ENCODE measurements at regions not wholly inside any gene's neighbourhood (a gene's known extent, or its start where the extent isn't known, plus 50 kb on each side); places are given as distances from the start of the nearest gene placed in this dataset.
"Not testable (repeated sequence)": the region's sequence is repeated elsewhere in the genome, so short reads cannot be mapped to it uniquely, and the experiment has no call there.

DNA sequence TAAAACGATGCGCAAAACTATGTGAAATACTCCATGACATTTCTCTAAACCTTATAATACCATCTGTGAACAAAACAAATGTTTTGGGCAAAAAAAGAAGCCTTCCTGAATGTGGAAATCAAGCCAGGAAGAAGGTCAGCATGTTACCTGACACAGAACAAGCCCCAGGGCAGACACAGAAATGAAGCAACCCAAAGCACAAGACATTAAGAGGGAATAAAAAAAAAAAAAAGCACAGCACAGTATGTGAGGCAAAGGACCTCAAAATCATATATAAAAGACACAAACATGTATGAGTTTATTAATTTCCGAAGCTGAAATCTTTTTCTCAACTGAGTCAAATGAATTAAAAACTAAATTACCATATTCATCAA is 161.8 kb downstream of the SKIDA1 start:
- no peak overlapping the region for H3K4me3 Mint-ChIP-seq
- H3K36me3 Mint-ChIP-seq (ENCODE audit: low read depth), result no peaks in the 10 kb centered on the region
- H3K27ac Mint-ChIP-seq, result no peak overlapping the region
- H3K9me3 Mint-ChIP-seq, result no peaks in the 10 kb centered on the region
- H3K27me3 Mint-ChIP-seq, result no peaks in the 10 kb centered on the region
- H3K4me1 Mint-ChIP-seq (ENCODE audit: low read depth), result no peaks in the 10 kb centered on the region

DNA sequence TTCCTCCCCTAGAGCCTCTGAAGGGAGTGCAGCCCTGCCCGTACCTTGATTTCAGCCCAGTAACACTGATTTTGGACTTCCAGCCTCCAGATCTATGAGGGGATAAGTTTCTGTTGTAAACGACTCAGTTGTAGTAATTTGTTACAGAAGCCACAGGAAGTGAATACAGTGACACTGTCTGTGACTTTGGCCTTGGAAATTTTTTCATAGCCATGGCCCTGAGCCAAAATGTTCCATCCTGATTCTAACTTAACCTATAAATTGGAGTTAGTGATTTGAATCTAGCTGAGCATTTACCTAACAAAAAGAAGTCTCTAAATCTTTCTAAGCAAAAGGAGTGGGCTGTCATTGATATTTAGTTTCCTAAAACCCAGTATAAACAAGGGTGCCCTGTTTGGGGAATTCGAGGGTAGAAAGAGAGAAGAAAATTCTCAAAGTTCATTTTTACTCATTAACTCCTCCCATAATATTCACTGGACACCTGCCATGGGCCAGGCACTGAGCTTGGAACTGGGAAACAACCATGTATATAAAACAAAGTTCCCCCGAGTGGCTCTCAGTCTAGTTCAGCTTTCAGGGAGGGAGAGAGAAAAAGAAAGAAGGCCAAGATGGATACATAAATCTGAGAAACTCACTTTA is 162.3 kb downstream of the SKIDA1 start:
- H3K4me3 Mint-ChIP-seq, result no peak overlapping the region
- H3K4me1 Mint-ChIP-seq (ENCODE audit: low read depth), result no peaks in the 10 kb centered on the region
- no peaks in the 10 kb centered on the region for H3K36me3 Mint-ChIP-seq (ENCODE audit: low read depth)
- no peaks in the 10 kb centered on the region for H3K27me3 Mint-ChIP-seq
- no peaks in the 10 kb centered on the region for H3K9me3 Mint-ChIP-seq
- no peak overlapping the region for H3K27ac Mint-ChIP-seq

DNA sequence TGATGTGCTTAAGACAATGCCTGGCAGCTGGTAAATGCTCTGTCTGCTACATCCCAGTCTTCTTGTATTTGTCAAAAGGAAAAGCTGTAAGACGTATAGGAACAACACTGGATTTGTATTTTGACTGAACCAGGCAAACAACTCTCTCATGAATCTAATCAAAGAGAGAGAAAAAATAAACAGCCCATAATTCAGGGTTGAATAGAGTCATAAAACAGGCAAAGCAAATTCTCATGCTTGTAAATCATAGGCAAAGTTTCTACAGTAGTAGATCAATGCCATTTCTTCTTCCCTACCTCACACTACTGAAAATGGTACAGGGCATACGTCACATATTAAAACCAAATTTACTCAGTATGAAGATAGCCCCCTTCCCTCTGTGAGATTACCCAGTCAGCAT is 166.3 kb downstream of the SKIDA1 start:
- H3K27me3 Mint-ChIP-seq, result no peaks in the 10 kb centered on the region
- H3K4me3 Mint-ChIP-seq, result no peak overlapping the region
- no peak overlapping the region for H3K27ac Mint-ChIP-seq
- H3K4me1 Mint-ChIP-seq (ENCODE audit: low read depth), result no peaks in the 10 kb centered on the region
- no peaks in the 10 kb centered on the region for H3K9me3 Mint-ChIP-seq
- H3K36me3 Mint-ChIP-seq (ENCODE audit: low read depth), result no peaks in the 10 kb centered on the region

DNA sequence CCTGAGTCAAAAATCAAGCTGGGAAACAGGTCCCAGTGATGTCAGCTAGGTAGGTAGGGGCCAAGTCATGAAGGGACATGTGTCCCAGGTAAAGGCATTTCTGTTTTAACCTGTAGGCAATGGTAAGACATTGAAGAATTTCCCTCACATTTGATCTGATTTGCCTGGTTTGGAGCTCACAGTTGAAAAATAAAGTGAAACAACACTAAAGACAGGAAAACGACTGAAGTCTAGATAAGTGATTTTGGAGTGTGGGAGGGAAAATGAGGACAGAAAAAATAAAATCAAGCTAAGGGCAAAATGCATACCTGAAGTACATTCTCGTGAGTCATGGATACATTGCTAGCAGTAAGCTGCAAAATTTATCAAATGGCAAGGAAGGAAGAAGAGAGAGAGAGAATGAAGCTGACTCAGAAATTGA is 169.9 kb downstream of the SKIDA1 start:
- no peak overlapping the region for H3K27ac Mint-ChIP-seq
- H3K4me3 Mint-ChIP-seq, result no peak overlapping the region
- H3K36me3 Mint-ChIP-seq (ENCODE audit: low read depth), result no peaks in the 10 kb centered on the region
- H3K4me1 Mint-ChIP-seq (ENCODE audit: low read depth), result no peaks in the 10 kb centered on the region
- no peaks in the 10 kb centered on the region for H3K9me3 Mint-ChIP-seq
- H3K27me3 Mint-ChIP-seq, result no peaks in the 10 kb centered on the region

DNA sequence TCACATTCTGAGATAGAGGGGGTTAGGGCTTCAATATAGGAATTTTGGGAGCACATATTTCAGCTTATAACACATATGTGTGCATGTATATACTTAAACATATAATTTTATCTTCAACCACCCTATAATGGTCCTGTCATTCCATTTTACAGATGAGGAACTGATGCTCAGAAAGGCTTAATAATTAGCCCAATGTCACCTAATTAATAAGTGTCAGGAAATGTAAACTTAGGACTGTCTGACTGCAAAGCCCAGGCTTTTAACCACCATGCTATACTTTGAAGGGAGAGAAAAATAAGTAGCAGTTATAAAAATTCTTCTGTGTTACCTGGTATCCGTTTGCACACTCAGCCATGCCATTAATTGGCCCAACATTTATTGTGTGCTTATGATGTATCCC is 172.6 kb downstream of the SKIDA1 start:
- H3K9me3 Mint-ChIP-seq, result no peaks in the 10 kb centered on the region
- H3K36me3 Mint-ChIP-seq (ENCODE audit: low read depth), result no peaks in the 10 kb centered on the region
- no peaks in the 10 kb centered on the region for H3K27me3 Mint-ChIP-seq
- no peaks in the 10 kb centered on the region for H3K4me1 Mint-ChIP-seq (ENCODE audit: low read depth)
- no peak overlapping the region for H3K27ac Mint-ChIP-seq
- H3K4me3 Mint-ChIP-seq, result no peak overlapping the region

DNA sequence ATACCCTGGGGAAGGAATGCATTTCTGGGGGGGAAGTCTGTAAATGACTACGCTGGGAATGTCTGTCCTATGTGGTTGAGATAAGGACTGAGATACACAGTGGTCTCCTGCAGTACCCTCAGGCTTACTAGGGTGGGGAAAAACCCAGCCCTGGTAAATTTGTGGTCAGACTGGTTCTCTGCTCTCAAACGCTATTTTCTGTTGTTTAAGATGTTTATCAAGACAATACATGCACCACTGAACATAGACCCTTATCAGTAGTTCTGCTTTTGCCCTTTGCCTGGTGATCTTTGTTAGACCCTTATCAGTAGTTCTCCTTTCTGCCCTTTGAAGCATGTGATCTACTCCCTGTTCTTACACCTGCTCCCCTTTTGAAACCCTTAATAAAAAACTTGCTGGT is 173.9 kb downstream of the SKIDA1 start:
- not testable (repeated sequence) for H3K9me3 Mint-ChIP-seq; H3K4me3 Mint-ChIP-seq; H3K36me3 Mint-ChIP-seq (ENCODE audit: low read depth); H3K4me1 Mint-ChIP-seq (ENCODE audit: low read depth); H3K27me3 Mint-ChIP-seq; H3K27ac Mint-ChIP-seq

DNA sequence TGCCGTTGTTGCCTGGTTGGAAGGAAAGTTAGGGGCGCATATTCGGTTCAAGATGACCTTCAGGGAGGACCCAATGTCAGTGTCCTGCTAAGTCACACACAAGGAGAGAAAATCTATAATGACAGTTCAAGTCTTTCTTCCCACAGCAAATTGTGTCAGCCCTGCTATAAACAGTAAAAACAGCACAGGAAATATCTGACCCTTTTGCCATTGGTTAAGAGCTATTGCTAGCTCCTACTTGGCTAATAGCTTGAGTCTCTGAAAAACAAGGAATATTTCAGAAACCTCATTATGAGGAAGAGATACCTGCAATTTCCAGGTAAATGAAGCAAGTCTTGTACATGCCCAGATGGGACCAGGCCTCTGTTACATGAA is 175.6 kb downstream of the SKIDA1 start:
- no peaks in the 10 kb centered on the region for H3K36me3 Mint-ChIP-seq (ENCODE audit: low read depth)
- no peaks in the 10 kb centered on the region for H3K9me3 Mint-ChIP-seq
- no peak overlapping the region for H3K27ac Mint-ChIP-seq
- no peaks in the 10 kb centered on the region for H3K27me3 Mint-ChIP-seq
- H3K4me3 Mint-ChIP-seq, result no peak overlapping the region
- H3K4me1 Mint-ChIP-seq (ENCODE audit: low read depth), result no peaks in the 10 kb centered on the region

DNA sequence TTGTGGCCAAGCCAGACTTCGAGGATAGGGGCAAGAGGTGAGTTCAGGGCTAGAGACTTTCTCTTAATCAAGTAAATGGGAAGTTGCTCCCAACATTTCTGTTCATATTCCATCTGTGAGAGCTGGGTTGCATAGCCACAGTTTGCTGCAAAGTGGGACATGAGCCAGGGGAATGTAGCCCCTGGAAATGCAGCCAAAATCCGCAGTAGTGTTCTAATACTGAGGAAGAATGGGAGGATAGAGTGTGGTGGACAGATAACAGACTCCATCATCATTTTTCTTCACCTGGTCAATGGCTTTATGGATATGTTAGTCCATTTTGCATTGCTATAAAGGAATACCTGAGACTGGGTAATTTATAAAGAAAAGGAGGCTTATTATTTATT is 177.7 kb downstream of the SKIDA1 start:
- H3K9me3 Mint-ChIP-seq, result no peaks in the 10 kb centered on the region
- no peaks in the 10 kb centered on the region for H3K4me1 Mint-ChIP-seq (ENCODE audit: low read depth)
- no peak overlapping the region for H3K27ac Mint-ChIP-seq
- no peak overlapping the region for H3K4me3 Mint-ChIP-seq
- H3K36me3 Mint-ChIP-seq (ENCODE audit: low read depth), result no peaks in the 10 kb centered on the region
- no peaks in the 10 kb centered on the region for H3K27me3 Mint-ChIP-seq

DNA sequence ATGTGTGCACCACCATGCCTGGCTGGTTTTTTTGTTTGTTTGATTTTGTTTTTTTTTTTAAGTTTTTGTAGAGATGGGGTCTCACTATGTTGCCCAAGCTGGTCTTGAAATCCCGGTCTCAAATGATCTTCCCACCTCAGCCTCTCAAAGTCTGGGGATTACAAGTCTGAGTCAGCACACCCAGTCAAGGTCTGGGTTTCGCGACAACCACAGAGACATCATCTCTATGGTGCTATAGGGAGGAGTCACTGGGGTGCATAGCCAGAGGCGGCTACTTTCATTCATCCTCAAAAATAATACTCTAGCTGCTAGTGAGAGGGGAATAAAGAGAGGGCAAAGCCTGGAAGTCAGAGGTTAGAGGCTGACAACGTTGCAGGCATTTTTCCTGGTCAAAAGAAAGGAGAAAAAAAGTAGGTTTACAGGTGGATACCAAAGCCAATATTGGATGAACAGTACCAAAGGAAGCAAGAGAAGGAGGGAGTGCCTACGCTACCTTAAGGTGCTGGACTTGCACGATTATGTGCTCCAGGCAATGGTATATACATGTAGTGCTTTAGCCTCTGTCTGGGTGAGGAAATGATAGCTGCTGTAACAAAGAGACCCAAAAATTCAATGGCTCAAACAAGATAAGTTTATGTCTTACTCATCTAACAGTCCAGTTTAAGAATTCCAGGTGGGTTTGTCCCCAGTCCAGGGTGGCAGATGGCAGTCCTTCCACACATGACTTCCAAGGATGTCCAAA is 178.3 kb downstream of the SKIDA1 start:
- H3K4me1 Mint-ChIP-seq (ENCODE audit: low read depth), result no peaks in the 10 kb centered on the region
- H3K36me3 Mint-ChIP-seq (ENCODE audit: low read depth), result no peaks in the 10 kb centered on the region
- no peaks in the 10 kb centered on the region for H3K27me3 Mint-ChIP-seq
- no peaks in the 10 kb centered on the region for H3K9me3 Mint-ChIP-seq
- H3K27ac Mint-ChIP-seq, result no peak overlapping the region
- no peak overlapping the region for H3K4me3 Mint-ChIP-seq

DNA sequence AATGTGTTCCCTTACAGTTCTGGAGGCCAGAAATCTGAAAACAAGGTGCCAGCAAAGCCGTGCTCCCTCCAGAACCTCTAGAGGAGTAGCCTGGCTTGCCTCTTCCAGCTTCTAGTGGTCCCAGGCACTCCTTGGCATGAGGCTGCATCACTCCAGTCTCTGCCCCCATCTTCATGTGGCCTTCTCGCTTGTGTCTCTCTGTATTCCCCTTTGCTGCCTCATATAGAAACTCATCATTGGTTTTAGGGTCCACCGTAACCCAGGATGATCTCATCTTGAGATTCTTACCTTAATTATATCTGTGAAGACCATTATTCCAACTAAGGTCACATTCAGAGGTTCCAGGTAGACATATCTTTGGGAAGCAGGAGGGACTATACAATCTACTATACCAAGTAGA is 182.4 kb downstream of the SKIDA1 start:
- no peak overlapping the region for H3K4me3 Mint-ChIP-seq
- H3K27me3 Mint-ChIP-seq, result peaks cover 3% of the 10 kb centered on the region
- no peaks in the 10 kb centered on the region for H3K4me1 Mint-ChIP-seq (ENCODE audit: low read depth)
- H3K27ac Mint-ChIP-seq, result no peak overlapping the region
- H3K36me3 Mint-ChIP-seq (ENCODE audit: low read depth), result no peaks in the 10 kb centered on the region
- no peaks in the 10 kb centered on the region for H3K9me3 Mint-ChIP-seq

DNA sequence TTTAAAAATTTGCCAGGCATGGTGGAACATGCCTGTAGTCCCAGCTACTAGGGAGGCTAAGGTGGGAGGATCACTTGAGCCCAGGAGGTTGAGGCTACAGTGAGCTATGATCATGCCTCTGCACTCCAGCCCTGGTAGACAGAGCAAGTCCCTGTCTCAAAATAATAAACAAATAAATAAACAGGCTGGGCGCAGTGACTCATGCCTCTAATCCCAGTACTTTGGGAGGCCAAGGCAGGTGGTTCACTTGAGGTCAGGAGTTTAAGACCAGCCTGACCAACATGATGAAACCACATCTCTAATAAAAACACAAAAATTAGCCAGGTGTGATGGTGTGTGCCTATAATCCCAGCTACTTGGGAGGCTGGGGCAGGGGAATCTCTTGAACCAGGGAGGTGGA is 183.0 kb downstream of the SKIDA1 start:
- H3K4me3 Mint-ChIP-seq; H3K36me3 Mint-ChIP-seq (ENCODE audit: low read depth); H3K27ac Mint-ChIP-seq; H3K27me3 Mint-ChIP-seq; H3K9me3 Mint-ChIP-seq; H3K4me1 Mint-ChIP-seq (ENCODE audit: low read depth): not testable (repeated sequence)

DNA sequence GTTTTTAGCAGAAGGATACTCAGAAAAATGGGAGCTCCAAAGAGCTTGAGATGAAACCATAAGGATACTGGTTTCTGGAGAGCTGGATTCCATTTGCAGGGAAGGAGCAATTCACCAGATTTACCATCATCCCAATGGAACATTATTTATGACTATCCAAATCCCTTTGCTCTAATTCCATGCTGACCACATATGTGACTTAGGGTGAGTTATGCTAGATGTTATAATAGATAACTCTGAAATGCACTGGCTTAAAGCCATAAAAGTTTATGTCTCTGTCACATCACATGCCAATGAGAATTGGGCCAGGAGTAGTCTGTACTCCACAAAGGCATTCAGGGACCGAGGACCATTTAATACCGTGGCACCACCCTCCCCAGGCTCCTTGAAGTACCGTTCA is 185.2 kb downstream of the SKIDA1 start:
- no peaks in the 10 kb centered on the region for H3K4me1 Mint-ChIP-seq (ENCODE audit: low read depth)
- peaks cover 3% of the 10 kb centered on the region for H3K27me3 Mint-ChIP-seq
- no peak overlapping the region for H3K27ac Mint-ChIP-seq
- H3K9me3 Mint-ChIP-seq, result no peaks in the 10 kb centered on the region
- no peak overlapping the region for H3K4me3 Mint-ChIP-seq
- H3K36me3 Mint-ChIP-seq (ENCODE audit: low read depth), result no peaks in the 10 kb centered on the region

DNA sequence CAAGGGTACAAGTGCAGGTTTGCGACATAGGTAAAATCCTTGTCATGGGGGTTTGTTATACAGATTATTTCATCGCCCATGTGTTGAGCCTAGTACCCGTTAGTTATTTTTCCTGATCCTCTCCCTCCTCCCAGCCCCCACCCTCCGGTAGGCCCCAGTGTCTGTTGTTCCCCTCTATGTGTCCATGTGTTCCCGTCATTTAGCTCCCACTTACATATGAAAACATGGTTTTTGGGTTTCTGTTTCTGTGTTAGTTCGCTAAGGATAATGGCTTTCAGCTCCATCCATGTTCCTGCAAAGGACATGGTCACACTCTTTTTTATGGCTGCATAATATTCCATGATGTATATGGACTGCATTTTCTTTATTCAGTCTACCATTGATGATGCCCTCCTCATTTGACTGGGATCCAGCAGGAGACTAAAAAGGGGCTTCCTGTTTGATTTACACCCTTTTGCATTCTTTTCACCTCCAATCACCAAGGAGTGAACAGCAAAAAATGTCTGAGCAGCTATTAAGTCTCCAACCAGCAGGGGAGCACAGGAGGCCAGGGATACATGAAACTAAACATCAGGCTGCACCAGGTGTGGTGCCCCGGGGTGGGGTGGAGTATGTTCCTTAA is 188.2 kb downstream of the SKIDA1 start:
- peaks cover 3% of the 10 kb centered on the region for H3K27me3 Mint-ChIP-seq
- no peak overlapping the region for H3K4me3 Mint-ChIP-seq
- H3K4me1 Mint-ChIP-seq (ENCODE audit: low read depth), result no peaks in the 10 kb centered on the region
- no peaks in the 10 kb centered on the region for H3K9me3 Mint-ChIP-seq
- H3K27ac Mint-ChIP-seq, result no peak overlapping the region
- H3K36me3 Mint-ChIP-seq (ENCODE audit: low read depth), result no peaks in the 10 kb centered on the region

DNA sequence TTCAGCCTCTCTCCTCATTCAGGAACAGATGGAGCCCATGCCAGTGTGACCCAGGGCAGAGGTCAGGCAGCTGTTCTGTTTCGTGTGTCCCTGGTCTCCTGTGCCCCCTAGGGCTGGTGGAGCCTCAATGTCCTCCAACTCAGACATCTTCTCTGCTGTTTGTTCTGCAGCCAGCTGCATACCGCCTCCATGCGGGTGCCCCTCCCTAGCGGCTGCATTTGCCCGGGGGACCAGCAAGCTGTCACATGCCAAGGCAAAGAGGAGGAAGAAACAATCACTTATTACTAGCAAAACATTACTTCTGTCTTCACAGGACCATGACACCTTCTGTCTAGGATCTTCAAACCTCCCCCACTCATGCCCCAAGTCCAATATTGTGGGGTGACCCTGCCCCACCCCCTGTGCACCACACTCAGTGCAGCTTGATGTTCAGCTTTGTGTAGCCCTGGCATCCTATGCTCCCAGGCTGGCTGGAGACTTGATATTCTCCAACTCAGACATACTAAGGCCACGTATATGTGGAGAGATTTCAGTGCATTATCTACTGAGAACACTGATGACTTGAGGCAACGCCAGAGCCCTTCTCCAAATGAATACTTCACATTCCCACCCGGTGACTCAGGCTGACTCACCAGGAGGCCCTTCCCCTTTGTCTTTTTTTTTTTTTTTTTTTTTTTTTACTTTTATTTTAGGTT is 188.9 kb downstream of the SKIDA1 start:
- no peaks in the 10 kb centered on the region for H3K36me3 Mint-ChIP-seq (ENCODE audit: low read depth)

DNA sequence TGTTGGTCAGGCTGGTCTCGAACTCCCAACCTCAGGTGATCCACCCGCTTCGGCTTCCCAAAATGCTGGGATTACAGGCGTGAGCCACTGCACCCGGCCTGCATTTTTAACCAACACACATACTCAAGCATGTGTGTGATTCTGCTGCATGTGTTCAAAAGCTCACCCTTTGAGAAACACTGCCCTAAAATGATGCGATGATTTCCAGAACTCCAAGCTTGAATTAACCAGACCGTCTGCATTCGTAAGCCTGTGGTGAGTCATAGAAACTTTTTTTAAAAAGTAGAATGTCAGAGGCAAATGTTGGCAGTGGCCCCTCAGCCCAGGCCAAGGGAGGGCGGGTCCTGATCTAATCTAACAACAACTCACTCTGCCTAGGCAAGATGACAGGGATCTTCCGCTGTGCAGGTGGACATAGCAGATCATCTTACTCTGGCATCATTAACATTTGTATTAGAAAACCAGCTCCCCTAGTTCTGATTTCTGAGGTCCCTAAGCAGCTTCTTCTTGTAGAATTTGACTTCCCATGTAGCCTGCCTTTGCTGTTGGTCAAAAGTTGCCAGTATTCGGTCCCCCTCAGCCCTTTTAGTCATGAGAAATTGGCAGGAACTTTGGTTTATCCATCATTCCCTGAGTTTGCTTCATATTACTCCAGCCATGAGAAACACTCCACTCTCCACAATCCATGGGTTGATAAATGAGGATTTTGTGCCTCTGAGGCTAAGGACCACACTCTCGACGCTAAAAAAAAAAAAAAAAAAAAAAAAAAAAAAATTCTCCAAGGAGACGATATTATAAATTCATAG is 190.4 kb downstream of the SKIDA1 start:
- H3K27me3 Mint-ChIP-seq, result no peaks in the 10 kb centered on the region
- no peaks in the 10 kb centered on the region for H3K36me3 Mint-ChIP-seq (ENCODE audit: low read depth)
- no peak overlapping the region for H3K4me3 Mint-ChIP-seq
- no peaks in the 10 kb centered on the region for H3K4me1 Mint-ChIP-seq (ENCODE audit: low read depth)
- no peaks in the 10 kb centered on the region for H3K9me3 Mint-ChIP-seq
- no peak overlapping the region for H3K27ac Mint-ChIP-seq

More for the DNA sequence above, 188.9 kb downstream of the SKIDA1 start:
- Mint-ChIP-seq H3K27ac (no peak overlapping the region), H3K4me1 (ENCODE audit: low read depth) (no peaks in the 10 kb centered on the region), H3K9me3 (no peaks in the 10 kb centered on the region), H3K27me3 (peaks cover 3% of the 10 kb centered on the region), H3K4me3 (no peak overlapping the region)
